ENCODE measurements at regions not wholly inside any gene's neighbourhood (a gene's known extent, or its start where the extent isn't known, plus 50 kb on each side); places are given as distances from the start of the nearest gene placed in this dataset.

DNA sequence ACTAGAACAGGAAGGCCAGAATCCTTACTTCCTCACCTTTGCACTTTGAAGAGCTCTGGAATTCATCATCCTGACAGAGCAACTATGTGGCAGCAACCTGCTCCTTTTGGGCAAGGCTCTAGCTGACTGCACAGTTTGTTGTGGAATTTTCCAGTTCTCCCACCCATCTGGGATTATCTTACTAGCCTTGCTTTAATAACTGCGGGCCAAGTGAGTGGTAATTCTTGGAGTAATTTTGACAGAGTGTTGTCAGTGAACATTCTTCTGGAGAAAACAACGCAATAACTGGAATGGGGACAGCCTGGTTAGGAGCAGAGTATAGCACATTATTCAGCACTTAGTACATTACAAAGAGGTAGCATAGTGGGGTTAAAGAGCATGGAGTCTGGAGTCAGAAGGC is 75.3 kb downstream of the NTMT2 start:
- TF ChIP-seq, protein P1, sequence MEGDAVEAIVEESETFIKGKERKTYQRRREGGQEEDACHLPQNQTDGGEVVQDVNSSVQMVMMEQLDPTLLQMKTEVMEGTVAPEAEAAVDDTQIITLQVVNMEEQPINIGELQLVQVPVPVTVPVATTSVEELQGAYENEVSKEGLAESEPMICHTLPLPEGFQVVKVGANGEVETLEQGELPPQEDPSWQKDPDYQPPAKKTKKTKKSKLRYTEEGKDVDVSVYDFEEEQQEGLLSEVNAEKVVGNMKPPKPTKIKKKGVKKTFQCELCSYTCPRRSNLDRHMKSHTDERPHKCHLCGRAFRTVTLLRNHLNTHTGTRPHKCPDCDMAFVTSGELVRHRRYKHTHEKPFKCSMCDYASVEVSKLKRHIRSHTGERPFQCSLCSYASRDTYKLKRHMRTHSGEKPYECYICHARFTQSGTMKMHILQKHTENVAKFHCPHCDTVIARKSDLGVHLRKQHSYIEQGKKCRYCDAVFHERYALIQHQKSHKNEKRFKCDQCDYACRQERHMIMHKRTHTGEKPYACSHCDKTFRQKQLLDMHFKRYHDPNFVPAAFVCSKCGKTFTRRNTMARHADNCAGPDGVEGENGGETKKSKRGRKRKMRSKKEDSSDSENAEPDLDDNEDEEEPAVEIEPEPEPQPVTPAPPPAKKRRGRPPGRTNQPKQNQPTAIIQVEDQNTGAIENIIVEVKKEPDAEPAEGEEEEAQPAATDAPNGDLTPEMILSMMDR (IDR thresholded peaks at IDR 0.05) = no peak
- TF ChIP-seq EZH2 (IDR thresholded peaks at IDR 0.05) = no peak
- TF ChIP-seq EZH2phosphoT487 (IDR thresholded peaks at IDR 0.05) = no peak
